Ishikawa (cell line): ENCODE measurements at regions not wholly inside any gene's neighbourhood (a gene's known extent, or its start where the extent isn't known, plus 50 kb on each side); places are given as distances from the start of the nearest gene placed in this dataset.

Experiments
- CEBPB ChIP-seq: IDR thresholded peaks from 2 replicates; pipeline ENCODE4 v1.6.1; 2012
- CREB1 ChIP-seq: IDR thresholded peaks from 2 replicates; pipeline ENCODE4 v1.6.1; 2012; ENCODE audit warnings: low read depth
- EGR1 ChIP-seq: IDR thresholded peaks from 2 replicates; pipeline ENCODE4 v1.6.1; 2012
- EP300 ChIP-seq: IDR thresholded peaks from 2 replicates; pipeline ENCODE4 v1.6.1; 2012; ENCODE audit warnings: borderline replicate concordance
- FOXM1 ChIP-seq: IDR thresholded peaks from 2 replicates; pipeline ENCODE4 v1.6.1; 2012; ENCODE audit warnings: low read depth, borderline replicate concordance
- MAX ChIP-seq: IDR thresholded peaks from 2 replicates; pipeline ENCODE4 v1.6.1; 2012
- NFIC ChIP-seq: IDR thresholded peaks from 2 replicates; pipeline ENCODE4 v1.6.1; 2012
- RAD21 ChIP-seq: IDR thresholded peaks from 2 replicates; pipeline ENCODE4 v1.6.1; 2012; ENCODE audit warnings: low read depth
- REST ChIP-seq: IDR thresholded peaks from 2 replicates; pipeline ENCODE4 v1.6.1; 2012; ENCODE audit warnings: low read depth, mild to moderate bottlenecking
- TAF1 ChIP-seq: IDR thresholded peaks from 2 replicates; pipeline ENCODE4 v1.6.1; 2012; ENCODE audit warnings: low read depth, mild to moderate bottlenecking
- TCF12 ChIP-seq: IDR thresholded peaks from 2 replicates; pipeline ENCODE4 v1.6.1; 2012; ENCODE audit warnings: low read depth
- TEAD4 ChIP-seq: IDR thresholded peaks from 2 replicates; pipeline ENCODE4 v1.6.1; 2012
- USF1 ChIP-seq: IDR thresholded peaks from 2 replicates; pipeline ENCODE4 v1.6.1; 2012
- YY1 ChIP-seq: IDR thresholded peaks from 2 replicates; pipeline ENCODE4 v1.6.1; 2012; ENCODE audit warnings: low read depth
- ZBTB7A ChIP-seq: IDR thresholded peaks from 2 replicates; pipeline ENCODE4 v1.6.1; 2012; ENCODE audit warnings: low read depth

- TF ChIP-seq REST (no peak), TEAD4 (no peak), NFIC (no peak), EP300 (no peak), USF1 (no peak), EGR1 (no peak), CREB1 (no peak), RAD21 (peak; percentile 22; the same call in 1 of the 2 replicates)
Observed at GRCh38 chrX:136954930-136955329, 74.4 kb upstream of the RBMX start.

GRCh38 chrX:136953867-136954787 lies 73.6 kb upstream of the RBMX start:
- TF ChIP-seq RAD21 (peak; percentile 47; the same call in 1 of the 2 replicates), CEBPB (no peak)

- TF ChIP-seq EGR1: no peak
- TF ChIP-seq EP300: no peak
- TF ChIP-seq FOXM1: no peak
- no peak for TF ChIP-seq USF1
- no peak for TF ChIP-seq YY1
- TF ChIP-seq NFIC: no peak
- TF ChIP-seq ZBTB7A: no peak
- TF ChIP-seq TCF12: no peak
- no peak for TF ChIP-seq CEBPB
- TF ChIP-seq RAD21: no peak
- no peak for TF ChIP-seq REST
- TF ChIP-seq TEAD4: no peak
- TF ChIP-seq CREB1: no peak
- TF ChIP-seq TAF1: no peak
- no peak for TF ChIP-seq MAX
Observed at GRCh38 chrX:136950211-136950610, 69.7 kb upstream of the RBMX start.

GRCh38 chrX:136941396-136942337 lies 61.1 kb upstream of the RBMX start:
- no peak for TF ChIP-seq TCF12
- TF ChIP-seq TAF1: no peak
- TF ChIP-seq FOXM1: no peak
- TF ChIP-seq YY1: no peak
- no peak for TF ChIP-seq MAX
- TF ChIP-seq REST: no peak
- TF ChIP-seq ZBTB7A: no peak
- no peak for TF ChIP-seq EP300
- TF ChIP-seq TEAD4: no peak
